Tibial nerve (tissue), 4 donors: ENCODE measurements at regions not wholly inside any gene's neighbourhood (a gene's known extent, or its start where the extent isn't known, plus 50 kb on each side); places are given as distances from the start of the nearest gene placed in this dataset.

Experiments
- DNase-seq, 2 donors: peaks; one replicate each; pipeline ENCODE4 v3.0.0-alpha.2; 2019; ENCODE audit warnings: low spot score in 2 of 2
- H3K27ac ChIP-seq, 4 donors: fragments of 200-600 bp; sonication (generic) in 3 of 4; one replicate each; pipeline ENCODE4 v1.5.1; 2017 to 2019; ENCODE audit warnings: mild to moderate bottlenecking in 1 of 4
- H3K27me3 ChIP-seq, 2 donors: fragments of 200-600 bp; sonication (generic) in 1 of 2; one replicate each; pipeline versions ENCODE4 v1.5.1 to v1.6.0; 2017 to 2019
- H3K36me3 ChIP-seq, 3 donors: fragments of 200-600 bp; sonication (generic); one replicate each; pipeline ENCODE4 v1.5.1; 2018 to 2019
- H3K4me1 ChIP-seq, 4 donors: fragments of 200-600 bp; sonication (generic) in 3 of 4; one replicate each; pipeline ENCODE4 v1.5.1; 2017 to 2019
- H3K4me3 ChIP-seq, 4 donors: fragments of 200-600 bp; sonication (generic) in 3 of 4; one replicate each; pipeline ENCODE4 v1.5.1; 2017 to 2019; ENCODE audit warnings: mild to moderate bottlenecking in 1 of 4, moderate library complexity in 1 of 4
- H3K9me3 ChIP-seq, 4 donors: fragments of 200-600 bp; sonication (generic) in 3 of 4; one replicate each; pipeline ENCODE4 v1.5.1; 2017 to 2019
- EP300 ChIP-seq, 2 donors: sonication (generic); formaldehyde crosslinking; IDR thresholded peaks; one replicate each; pipeline ENCODE4 v1.6.1; 2017; ENCODE audit warnings: antibody characterized with exemption in 2 of 2, mild to moderate bottlenecking in 1 of 2
- POLR2A ChIP-seq, 2 donors: fragments of 450-650 bp; IDR thresholded peaks; one replicate each; pipeline ENCODE4 v1.6.1; 2017; ENCODE audit warnings: antibody characterized with exemption in 2 of 2, mild to moderate bottlenecking in 2 of 2, moderate library complexity in 2 of 2
- WGBS, 2 donors: methylation state at CpG; one replicate each; pipeline ENCODE4 v1.1.5; 2018; 5-methylcytosine and 5-hydroxymethylcytosine counted together
- TF ChIP-seq, protein P1 (sequence below), 5 experiments: fragments of 200-600 bp in 3 of 5; fragments of 450-650 bp in 2 of 5; sonication (generic) in 3 of 5; IDR thresholded peaks; one replicate each; pipeline ENCODE4 v1.5.1; 2016 to 2019; ENCODE audit warnings: antibody characterized with exemption in 5 of 5, mild to moderate bottlenecking in 3 of 5, moderate library complexity in 2 of 5

DNA sequence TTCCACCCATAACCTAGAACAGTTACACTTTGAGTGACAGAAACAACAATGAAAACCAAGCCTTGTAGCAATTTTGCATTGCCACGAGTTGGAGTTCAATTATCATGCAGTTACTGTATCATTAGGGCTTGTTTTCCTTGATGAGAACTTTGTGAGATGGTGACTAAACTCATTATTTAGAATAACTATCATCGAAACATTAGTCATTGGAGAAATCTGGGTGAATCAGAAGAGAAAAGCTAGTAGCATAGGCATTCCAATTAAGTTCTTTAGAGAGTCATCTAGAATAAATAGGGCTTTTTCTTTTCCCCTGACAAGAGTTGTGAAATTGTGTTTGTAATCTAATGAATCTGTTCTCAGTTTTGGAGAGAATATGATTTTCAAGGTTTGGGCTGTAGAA, 122.8 kb upstream of the DOCK10 start:
- Histone ChIP-seq H3K27ac (no peak overlapping the region), H3K4me1 (no peaks in the 10 kb centered on the region), H3K9me3 (no peaks in the 10 kb centered on the region), H3K4me3 (no peak overlapping the region), H3K36me3 (no peaks in the 10 kb centered on the region), H3K27me3 (no peaks in the 10 kb centered on the region)
- TF ChIP-seq POLR2A (IDR thresholded peaks at IDR 0.05): no peak
- TF ChIP-seq EP300 (IDR thresholded peaks at IDR 0.05): no peak
- TF ChIP-seq, protein P1, sequence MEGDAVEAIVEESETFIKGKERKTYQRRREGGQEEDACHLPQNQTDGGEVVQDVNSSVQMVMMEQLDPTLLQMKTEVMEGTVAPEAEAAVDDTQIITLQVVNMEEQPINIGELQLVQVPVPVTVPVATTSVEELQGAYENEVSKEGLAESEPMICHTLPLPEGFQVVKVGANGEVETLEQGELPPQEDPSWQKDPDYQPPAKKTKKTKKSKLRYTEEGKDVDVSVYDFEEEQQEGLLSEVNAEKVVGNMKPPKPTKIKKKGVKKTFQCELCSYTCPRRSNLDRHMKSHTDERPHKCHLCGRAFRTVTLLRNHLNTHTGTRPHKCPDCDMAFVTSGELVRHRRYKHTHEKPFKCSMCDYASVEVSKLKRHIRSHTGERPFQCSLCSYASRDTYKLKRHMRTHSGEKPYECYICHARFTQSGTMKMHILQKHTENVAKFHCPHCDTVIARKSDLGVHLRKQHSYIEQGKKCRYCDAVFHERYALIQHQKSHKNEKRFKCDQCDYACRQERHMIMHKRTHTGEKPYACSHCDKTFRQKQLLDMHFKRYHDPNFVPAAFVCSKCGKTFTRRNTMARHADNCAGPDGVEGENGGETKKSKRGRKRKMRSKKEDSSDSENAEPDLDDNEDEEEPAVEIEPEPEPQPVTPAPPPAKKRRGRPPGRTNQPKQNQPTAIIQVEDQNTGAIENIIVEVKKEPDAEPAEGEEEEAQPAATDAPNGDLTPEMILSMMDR (IDR thresholded peaks at IDR 0.05): no peak
- 65 to 66% methylated on average over 2 of the region's 2 CpGs for WGBS, 2 donors
- DNase-seq: no peak

GRCh38 chr2:225164401-225165050, 122.3 kb upstream of the DOCK10 start:
- Histone ChIP-seq H3K27me3 (no peaks in the 10 kb centered on the region), H3K27ac (no peak overlapping the region), H3K4me1 (no peaks in the 10 kb centered on the region), H3K9me3 (no peaks in the 10 kb centered on the region), H3K36me3 (no peaks in the 10 kb centered on the region), H3K4me3 (no peak overlapping the region)
- TF ChIP-seq, protein P1 (IDR thresholded peaks at IDR 0.05): no peak
- TF ChIP-seq EP300 (IDR thresholded peaks at IDR 0.05) (no peak), POLR2A (IDR thresholded peaks at IDR 0.05) (no peak)
- 49 to 51% methylated on average over 11 of the region's 11 CpGs for WGBS, 2 donors
- no peak for DNase-seq

DNA sequence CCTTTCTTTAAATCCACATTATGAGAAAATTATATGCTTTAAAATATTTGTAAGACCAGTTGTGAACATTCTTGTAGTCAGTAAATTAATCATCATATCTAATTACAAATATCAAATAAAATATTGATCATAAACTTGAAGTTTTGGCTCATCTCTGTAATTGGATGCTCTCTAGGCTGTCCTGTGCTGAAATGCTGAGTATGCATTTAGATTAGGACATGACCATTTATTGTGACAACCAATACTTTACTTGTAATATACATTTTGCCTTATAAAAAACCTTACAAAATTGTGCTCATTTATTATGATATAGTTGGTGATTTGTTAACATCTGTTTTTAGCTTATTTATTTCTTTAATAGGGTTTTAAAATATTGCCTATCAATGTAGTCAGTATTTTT, 116.1 kb upstream of the DOCK10 start:
- Histone ChIP-seq H3K9me3 (no peaks in the 10 kb centered on the region), H3K27ac (no peak overlapping the region), H3K27me3 (no peaks in the 10 kb centered on the region), H3K36me3 (no peaks in the 10 kb centered on the region), H3K4me1 (no peaks in the 10 kb centered on the region), H3K4me3 (no peak overlapping the region)
- no peak for TF ChIP-seq EP300 (IDR thresholded peaks at IDR 0.05)
- TF ChIP-seq POLR2A (IDR thresholded peaks at IDR 0.05): no peak
- TF ChIP-seq, protein P1 (IDR thresholded peaks at IDR 0.05): no peak
- no peak for DNase-seq

DNA sequence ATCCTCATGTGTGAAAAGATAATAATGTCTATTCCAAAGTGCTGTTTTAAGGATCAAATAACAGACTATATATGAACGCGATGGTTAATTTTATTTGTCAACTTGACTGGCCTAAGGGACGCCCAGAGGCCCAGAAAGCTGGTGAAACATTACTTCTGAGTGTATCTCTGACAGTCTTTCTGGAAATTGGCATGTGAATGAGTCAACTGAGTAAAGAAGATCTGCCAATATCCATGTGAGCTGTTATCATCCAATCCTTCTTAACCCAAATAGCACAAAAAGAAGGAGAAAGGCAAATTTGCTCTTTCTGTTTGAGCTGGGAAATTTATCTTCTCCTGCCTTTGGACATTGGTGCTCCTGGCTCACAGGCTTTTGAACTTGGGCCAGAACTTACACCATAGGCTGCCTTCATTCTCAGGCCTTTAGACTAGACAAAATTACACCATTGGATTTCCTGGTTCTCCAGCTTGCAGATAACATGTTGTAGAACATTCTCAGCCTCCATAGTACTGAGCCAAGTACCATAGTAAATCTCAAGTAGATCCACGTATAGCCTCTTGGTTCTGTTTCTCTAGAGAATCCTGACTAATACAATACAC, 114.7 kb upstream of the DOCK10 start:
- TF ChIP-seq, protein P1 (IDR thresholded peaks at IDR 0.05): no peak
- TF ChIP-seq POLR2A (IDR thresholded peaks at IDR 0.05): no peak
- no peak for TF ChIP-seq EP300 (IDR thresholded peaks at IDR 0.05)

GRCh38 chr2:225140723-225141122, 98.5 kb upstream of the DOCK10 start:
- no peaks in the 10 kb centered on the region for H3K4me1 ChIP-seq
- H3K9me3 ChIP-seq: no peaks in the 10 kb centered on the region
- H3K27ac ChIP-seq: no peak overlapping the region
- H3K4me3 ChIP-seq: no peak overlapping the region
- no peaks in the 10 kb centered on the region for H3K36me3 ChIP-seq
- DNase-seq: no peak
- TF ChIP-seq POLR2A (IDR thresholded peaks at IDR 0.05) (no peak), EP300 (IDR thresholded peaks at IDR 0.05) (no peak)
- TF ChIP-seq, protein P1 (IDR thresholded peaks at IDR 0.05): no peak
- H3K27me3 ChIP-seq: no peaks in the 10 kb centered on the region

More for the DNA sequence above, 114.7 kb upstream of the DOCK10 start:
- Histone ChIP-seq H3K9me3 (no peaks in the 10 kb centered on the region), H3K36me3 (no peaks in the 10 kb centered on the region), H3K4me1 (no peaks in the 10 kb centered on the region), H3K4me3 (no peak overlapping the region), H3K27me3 (no peaks in the 10 kb centered on the region), H3K27ac (no peak overlapping the region)
- 68 to 90% methylated on average over 4 of the region's 4 CpGs for WGBS, 2 donors
- no peak for DNase-seq
